NCI-H69 (cell line): ENCODE measurements at regions not wholly inside any gene's neighbourhood (a gene's known extent, or its start where the extent isn't known, plus 50 kb on each side); places are given as distances from the start of the nearest gene placed in this dataset.
A peak's percentile ranks its signal among the peaks of the same experiment; 100 is the strongest.

Experiments
- DNase-seq: peaks from one replicate; lab custom pipeline; 2025; lab: John Stamatoyannopoulos, UW

- DNase-seq = no peak
Observed at GRCh38 chr2:64317707-64318475, 136.1 kb upstream of the LGALSL start.

- DNase-seq = peak; percentile 2
Observed at GRCh38 chr2:64318476-64318748, 135.6 kb upstream of the LGALSL start.

GRCh38 chr2:64319896-64320295 is 134.1 kb upstream of the LGALSL start:
- peak; percentile 1 for DNase-seq

- no peak for DNase-seq
Observed at GRCh38 chr2:64322433-64322832, 131.5 kb upstream of the LGALSL start.

GRCh38 chr2:64323197-64323596 is 130.8 kb upstream of the LGALSL start:
- DNase-seq = no peak

DNA sequence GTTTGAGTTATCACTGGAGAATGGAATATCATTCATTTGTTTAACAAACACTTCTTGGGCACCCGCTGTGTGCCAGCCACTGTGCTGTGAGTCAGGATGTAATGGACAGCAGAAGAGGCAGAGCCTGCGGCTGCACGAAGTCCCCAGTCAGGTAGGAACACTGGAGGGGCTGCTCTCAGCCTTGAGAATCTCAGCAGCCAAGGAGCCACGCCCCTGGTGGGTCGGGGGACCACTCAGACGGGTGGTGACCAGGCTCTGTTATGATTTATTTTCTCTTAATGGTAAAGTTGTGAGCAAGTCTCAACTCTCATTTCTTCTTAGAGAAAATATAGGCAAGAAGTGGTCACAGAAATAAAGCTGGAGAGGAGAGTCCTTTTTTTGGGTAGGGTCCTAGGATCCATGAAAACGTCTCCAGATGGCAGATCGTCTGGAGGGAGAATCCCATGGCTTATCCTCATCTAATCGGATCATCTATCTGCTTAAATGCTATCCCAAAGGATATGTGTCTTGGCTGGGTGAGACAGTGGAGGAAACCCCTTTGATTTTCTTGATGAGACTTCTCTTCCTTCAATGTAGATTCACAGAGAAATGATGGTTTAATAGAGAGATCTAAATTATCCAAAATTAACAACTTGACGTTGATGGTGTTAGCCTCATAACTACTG is 129.1 kb upstream of the LGALSL start:
- DNase-seq = no peak

DNA sequence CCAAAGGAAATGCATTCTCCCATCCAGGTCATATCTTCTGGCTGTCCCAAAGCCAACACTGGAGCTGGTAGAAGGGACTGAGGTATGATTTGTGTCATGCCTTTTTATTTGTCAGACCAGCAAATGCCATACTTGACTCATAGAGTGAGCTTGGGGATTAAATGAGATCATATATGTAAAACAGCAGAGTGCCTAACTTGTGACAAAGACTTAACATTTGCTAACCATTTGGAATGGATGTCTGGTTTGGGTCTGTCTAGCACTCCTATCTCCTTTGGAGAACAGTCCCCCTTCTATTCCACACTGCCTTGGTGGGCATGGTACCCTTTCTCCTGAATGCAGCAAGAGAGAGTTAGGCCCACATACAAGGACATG is 128.5 kb upstream of the LGALSL start:
- no peak for DNase-seq

DNA sequence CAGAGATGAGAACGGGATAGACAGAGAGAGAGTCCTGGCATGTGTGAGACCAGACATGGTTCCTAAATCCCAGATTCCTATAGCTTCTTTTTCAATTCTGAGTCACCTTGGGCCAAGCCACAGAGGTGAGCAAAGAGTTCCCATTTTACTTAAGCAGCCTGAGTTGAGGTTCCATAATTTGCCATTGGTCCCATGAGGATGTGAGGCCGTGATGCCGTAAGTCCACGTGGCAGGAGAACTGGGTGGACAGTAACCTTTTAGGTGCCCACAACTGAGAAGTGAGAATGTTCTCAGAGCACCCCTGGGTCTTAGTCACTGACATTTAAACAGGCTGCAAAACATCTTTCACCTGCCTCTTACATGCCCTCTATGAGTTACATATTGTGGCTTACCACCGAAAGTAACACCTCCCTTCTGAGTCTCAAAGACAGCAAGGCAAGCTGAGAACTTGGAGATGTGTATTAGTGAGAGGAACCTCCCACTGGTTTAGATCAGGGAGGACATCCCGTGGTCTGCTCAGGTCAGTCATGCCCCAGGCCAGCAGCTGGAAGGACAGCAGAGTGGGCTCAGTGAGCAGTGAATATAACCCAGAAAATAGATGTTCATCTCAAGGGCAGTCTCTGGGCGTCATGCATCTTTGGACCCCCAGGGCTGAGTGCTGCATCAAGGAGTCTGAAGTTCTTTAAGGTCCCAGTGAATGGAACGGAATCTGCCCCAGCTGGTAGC is 127.9 kb upstream of the LGALSL start:
- no peak for DNase-seq

GRCh38 chr2:64326578-64327050 is 127.3 kb upstream of the LGALSL start:
- DNase-seq = no peak

- DNase-seq = no peak
Observed at GRCh38 chr2:64327129-64327509, 126.8 kb upstream of the LGALSL start.

- DNase-seq = peak; percentile 43
Observed at GRCh38 chr2:64327510-64328414, 126.2 kb upstream of the LGALSL start.

GRCh38 chr2:64328415-64328722 is 125.6 kb upstream of the LGALSL start:
- no peak for DNase-seq

- DNase-seq = no peak
Observed at GRCh38 chr2:64328756-64329155, 125.2 kb upstream of the LGALSL start.

GRCh38 chr2:64329848-64330247 is 124.1 kb upstream of the LGALSL start:
- DNase-seq = no peak

DNA sequence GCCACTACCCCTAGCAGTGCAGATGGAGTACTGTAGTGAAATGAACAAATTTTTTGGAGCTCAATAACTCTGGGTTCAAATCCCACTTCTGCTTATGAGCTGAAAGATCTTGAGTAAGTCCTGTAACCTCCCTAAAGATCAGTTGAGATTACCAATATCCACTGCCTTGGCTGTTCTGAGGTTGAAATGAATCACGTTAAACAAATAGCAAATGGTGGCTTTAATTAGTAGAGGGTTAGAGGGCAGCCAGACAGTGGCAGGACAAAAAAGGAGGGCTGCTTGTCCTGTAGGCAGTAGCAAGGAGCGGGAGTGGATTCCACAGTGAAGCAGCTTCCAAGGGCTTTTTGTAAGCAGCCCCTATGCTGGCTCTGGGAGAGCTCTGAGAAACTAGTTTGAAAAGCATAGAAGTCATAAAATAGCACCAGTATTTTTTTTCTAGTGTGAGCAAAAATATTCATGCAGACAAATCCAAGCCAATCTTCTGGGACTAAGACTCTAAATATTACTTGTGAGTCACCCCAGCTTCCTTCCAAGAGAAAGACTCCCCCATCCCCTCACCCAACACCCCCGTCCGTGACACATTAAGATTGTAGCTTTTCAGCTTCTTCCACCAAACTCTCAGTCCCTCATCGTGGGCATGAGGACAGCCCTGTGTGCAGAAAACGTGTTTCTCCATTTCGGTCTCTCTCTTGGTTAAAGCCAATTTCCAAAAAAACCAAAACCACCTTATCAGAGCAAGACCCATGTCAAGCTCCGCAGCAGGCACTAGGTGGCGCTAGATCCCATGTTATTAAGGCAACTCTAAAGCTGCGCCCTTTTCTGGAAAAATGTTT is 123.5 kb upstream of the LGALSL start:
- peak; percentile 90 for DNase-seq

DNA sequence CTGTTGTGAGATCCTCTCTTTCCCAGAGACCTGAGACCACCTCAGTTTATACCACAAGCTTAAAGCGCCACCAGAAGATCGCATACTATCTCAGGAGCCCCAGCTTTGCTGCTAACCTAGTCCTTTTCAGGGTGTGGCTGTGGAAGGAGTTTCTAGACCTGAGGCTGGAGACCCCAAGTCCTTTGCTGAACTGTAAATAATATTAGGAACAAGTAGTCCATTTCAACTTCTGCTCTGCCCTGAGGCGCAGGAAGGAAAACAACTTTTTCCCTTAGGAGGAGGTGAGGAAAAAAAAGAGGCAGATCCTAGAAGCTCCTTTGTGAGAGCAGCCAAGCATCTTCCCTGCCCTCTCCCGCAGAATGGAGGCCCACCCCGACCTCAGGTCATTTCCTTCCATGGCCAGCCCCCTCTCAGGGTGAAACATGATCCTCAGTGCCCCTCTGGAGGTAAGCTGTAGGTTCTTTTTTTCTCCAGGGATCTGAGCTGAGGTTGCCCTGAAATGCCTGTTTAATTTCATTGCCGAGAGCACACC is 122.8 kb upstream of the LGALSL start:
- DNase-seq = no peak

- DNase-seq = no peak
Observed at GRCh38 chr2:64331849-64332699, 121.9 kb upstream of the LGALSL start.

GRCh38 chr2:64336171-64336570 is 117.8 kb upstream of the LGALSL start:
- no peak for DNase-seq

GRCh38 chr2:64337314-64337713 is 116.6 kb upstream of the LGALSL start:
- DNase-seq = peak; percentile 1

GRCh38 chr2:64338108-64338507 is 115.9 kb upstream of the LGALSL start:
- no peak for DNase-seq
